Kidney (tissue), 13 donors: ENCODE measurements at regions not wholly inside any gene's neighbourhood (a gene's known extent, or its start where the extent isn't known, plus 50 kb on each side); places are given as distances from the start of the nearest gene placed in this dataset.
A peak's percentile ranks its signal among the peaks of the same experiment; 100 is the strongest.

Experiments used
- DNase-seq, 5 donors: peaks; one replicate each; pipeline ENCODE4 v3.0.0-alpha.2; 2013 to 2020
- FAIRE-seq: peaks from 2 replicates; lab custom pipeline; 2012; peaks lifted over from hg19 to GRCh38; lab: Jason Lieb, UNC
- H3K27ac ChIP-seq, 2 donors: one replicate each; pipeline ENCODE4 v1.7.0; 2013; ENCODE audit warnings: low read depth in 2 of 2, low read length in 2 of 2, inconsistent platforms in 1 of 2
- H3K27me3 ChIP-seq: one replicate; pipeline ENCODE4 v1.7.1; 2013; ENCODE audit warnings: low read length, inconsistent platforms; ENCODE audit not compliant: control insufficient read depth, insufficient read depth
- H3K36me3 ChIP-seq, 3 donors: one replicate each; pipeline versions ENCODE4 v1.7.0 to v1.7.1; 2013; ENCODE audit warnings: low read length in 3 of 3, control low read depth in 1 of 3, inconsistent platforms in 1 of 3; ENCODE audit not compliant: insufficient read depth in 3 of 3, control insufficient read depth in 2 of 3
- H3K4me1 ChIP-seq, 3 donors: one replicate each; pipeline versions ENCODE4 v1.7.0 to v1.7.1; 2013; ENCODE audit warnings: low read length in 3 of 3, inconsistent platforms in 1 of 3, low read depth in 1 of 3; ENCODE audit not compliant: control insufficient read depth in 2 of 3, insufficient read depth in 2 of 3
- H3K4me3 ChIP-seq, 3 donors: one replicate each; pipeline versions ENCODE4 v1.7.0 to v1.8.1; 2013; ENCODE audit warnings: low read length in 3 of 3, control low read depth in 1 of 3, inconsistent platforms in 1 of 3
- H3K9ac ChIP-seq, 3 donors: one replicate each; pipeline versions ENCODE4 v1.7.0 to v1.7.1; 2013; ENCODE audit warnings: low read length in 3 of 3, control low read depth in 1 of 3, inconsistent platforms in 1 of 3
- H3K9me3 ChIP-seq, 3 donors: one replicate each; pipeline versions ENCODE4 v1.7.0 to v1.7.1; 2013; ENCODE audit warnings: low read length in 3 of 3, control low read depth in 1 of 3, inconsistent platforms in 1 of 3; ENCODE audit not compliant: control insufficient read depth in 2 of 3, insufficient read depth in 1 of 3
- intact Hi-C: fragments of 100-400 bp; cut with DNase I; formaldehyde crosslinking; loops from one replicate; pipeline ENCODE4 v1.11.1; 2022
- TF ChIP-seq, protein P1 (sequence below): IDR thresholded peaks from 3 replicates; pipeline ENCODE4 v1.5.1; 2012; ENCODE audit warnings: mild to moderate bottlenecking, moderate library complexity, borderline replicate concordance; ENCODE audit not compliant: insufficient read depth; ENCODE audit errors: extremely low read depth
- donor health status: control.
- donor health status: control.
- donor health status: control.
- donor health status: control.
- donor health status: control.
- donor health status: DM: yes; HTN: yes; CAD: no.
- donor health status: Normal renal cell carcinoma (clear cell type).

DNA sequence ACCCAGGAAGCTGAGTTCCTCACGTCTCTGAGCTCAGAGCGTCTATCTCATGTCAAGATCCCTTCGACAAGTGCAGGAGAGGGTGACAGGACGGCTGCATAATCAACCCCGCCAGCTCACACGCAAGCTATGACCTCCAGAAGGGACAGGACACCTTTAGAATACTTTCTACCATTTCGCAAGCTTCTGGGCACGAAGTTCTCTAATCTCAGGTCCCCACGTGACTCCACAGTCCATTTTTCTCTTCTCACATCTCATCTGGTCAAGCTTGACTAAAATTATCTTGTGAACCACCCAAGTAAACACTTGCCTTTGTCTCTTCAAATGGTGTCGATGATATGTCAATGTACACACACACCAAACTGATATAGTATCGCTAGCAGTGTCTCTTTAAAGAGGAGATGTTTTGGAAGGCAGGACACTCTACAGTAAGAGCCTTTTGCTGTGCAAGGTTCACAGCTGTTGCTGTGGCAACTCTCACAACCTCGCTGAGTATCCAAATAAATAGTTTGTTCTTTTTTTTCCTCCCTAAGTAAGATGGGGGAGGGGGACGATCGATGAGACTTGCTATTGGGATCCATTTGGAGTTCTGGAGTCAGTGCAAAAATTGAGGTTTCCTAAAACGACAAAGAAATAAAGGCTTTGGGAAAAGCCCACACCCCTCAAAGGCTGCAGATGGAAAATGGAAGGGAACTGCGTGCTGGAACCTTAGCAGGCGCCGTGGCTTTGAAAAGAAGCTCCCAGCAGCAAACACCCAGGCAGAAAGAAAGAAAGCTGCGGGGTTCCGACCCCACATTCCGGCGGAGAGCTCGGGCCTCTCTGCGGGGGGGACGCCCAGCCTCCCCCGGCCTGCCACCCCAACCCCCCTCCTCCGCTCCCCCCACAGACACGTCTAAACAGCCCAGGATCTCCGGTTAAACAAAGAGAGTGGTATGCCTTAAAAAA, 215.4 kb upstream of the UBASH3B start:
- DNase-seq (peak in 4 of 5 donors; percentile 58 to 86 (median 74)), FAIRE-seq (no peak)
- TF ChIP-seq, protein P1, sequence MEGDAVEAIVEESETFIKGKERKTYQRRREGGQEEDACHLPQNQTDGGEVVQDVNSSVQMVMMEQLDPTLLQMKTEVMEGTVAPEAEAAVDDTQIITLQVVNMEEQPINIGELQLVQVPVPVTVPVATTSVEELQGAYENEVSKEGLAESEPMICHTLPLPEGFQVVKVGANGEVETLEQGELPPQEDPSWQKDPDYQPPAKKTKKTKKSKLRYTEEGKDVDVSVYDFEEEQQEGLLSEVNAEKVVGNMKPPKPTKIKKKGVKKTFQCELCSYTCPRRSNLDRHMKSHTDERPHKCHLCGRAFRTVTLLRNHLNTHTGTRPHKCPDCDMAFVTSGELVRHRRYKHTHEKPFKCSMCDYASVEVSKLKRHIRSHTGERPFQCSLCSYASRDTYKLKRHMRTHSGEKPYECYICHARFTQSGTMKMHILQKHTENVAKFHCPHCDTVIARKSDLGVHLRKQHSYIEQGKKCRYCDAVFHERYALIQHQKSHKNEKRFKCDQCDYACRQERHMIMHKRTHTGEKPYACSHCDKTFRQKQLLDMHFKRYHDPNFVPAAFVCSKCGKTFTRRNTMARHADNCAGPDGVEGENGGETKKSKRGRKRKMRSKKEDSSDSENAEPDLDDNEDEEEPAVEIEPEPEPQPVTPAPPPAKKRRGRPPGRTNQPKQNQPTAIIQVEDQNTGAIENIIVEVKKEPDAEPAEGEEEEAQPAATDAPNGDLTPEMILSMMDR: no peak
- Histone ChIP-seq H3K27ac (no peak overlapping the region), H3K4me3 (peak overlapping the region; percentile 57 to 75 (median 60)), H3K27me3 (no peaks in the 10 kb centered on the region), H3K9ac (peak overlapping the region in 1 of 3 donors; percentile 43), H3K36me3 (no peaks in the 10 kb centered on the region), H3K9me3 (no peaks in the 10 kb centered on the region), H3K4me1 (peaks cover 0 to 5% (median 4%) of the 10 kb centered on the region in 3 donors)
- intact Hi-C loops: no loop called here

DNA sequence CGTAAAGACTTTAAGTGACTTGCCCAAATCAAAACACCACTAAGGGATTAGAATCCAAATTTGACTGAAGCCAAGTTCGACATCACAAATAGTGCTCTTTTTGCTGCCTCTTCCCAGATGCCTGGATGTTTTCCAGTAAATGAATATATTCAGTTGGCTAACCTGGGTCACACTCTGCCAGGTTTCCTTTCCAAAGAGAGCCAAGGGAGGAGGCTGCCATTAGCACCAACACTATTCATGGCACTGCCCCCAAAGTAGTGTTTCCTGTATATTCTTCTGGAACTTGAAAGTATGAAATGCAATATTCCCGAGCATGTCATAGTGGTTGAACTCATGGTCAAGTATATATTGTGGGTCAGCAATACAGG, 219.3 kb upstream of the UBASH3B start:
- Histone ChIP-seq H3K27ac (no peak overlapping the region), H3K4me3 (no peak overlapping the region), H3K27me3 (no peaks in the 10 kb centered on the region), H3K9me3 (no peaks in the 10 kb centered on the region), H3K4me1 (peaks cover 0 to 5% (median 2%) of the 10 kb centered on the region in 3 donors), H3K9ac (no peak overlapping the region), H3K36me3 (no peaks in the 10 kb centered on the region)
- intact Hi-C loops: no loop called here
- FAIRE-seq (no peak), DNase-seq (no peak)
- TF ChIP-seq, protein P1: no peak

DNA sequence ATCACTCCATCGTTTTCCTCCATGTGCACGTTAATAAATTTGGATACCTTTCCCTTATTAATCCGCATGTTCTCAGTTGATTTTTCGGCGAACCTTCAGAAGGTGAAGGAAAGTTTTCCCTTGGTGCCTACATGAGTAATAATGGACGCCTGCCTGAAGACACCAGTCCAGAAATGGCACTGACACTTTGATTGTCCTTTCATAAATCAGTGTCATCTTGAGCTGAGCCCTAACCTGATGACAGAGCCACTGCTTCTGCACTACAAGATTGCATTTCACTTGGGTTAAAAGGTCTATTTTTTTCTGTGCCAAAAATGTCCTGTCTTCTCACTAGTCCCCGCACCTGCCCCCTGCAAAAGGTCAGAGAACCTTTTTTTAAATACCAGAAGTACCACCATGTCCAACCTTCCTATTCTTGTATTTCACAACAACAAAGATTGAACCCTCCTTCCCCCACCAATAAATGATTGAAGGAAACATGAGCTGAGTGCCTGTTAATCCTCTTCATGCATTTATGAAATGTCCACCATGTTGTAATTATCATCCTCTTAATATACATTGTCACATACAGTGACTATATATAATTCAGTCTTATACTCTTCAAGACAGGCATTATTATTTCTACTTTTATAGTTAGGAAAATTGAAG, 219.9 kb upstream of the UBASH3B start:
- Histone ChIP-seq H3K27ac (no peak overlapping the region), H3K4me3 (no peak overlapping the region), H3K27me3 (no peaks in the 10 kb centered on the region), H3K9me3 (no peaks in the 10 kb centered on the region), H3K4me1 (peaks cover 0 to 5% (median 2%) of the 10 kb centered on the region in 3 donors), H3K36me3 (no peaks in the 10 kb centered on the region), H3K9ac (no peak overlapping the region)
- TF ChIP-seq, protein P1: no peak
- no peak for FAIRE-seq
- intact Hi-C loops: no loop called here
- DNase-seq: peak in 1 of 5 donors; percentile 3
